Activated CD4-positive, CD25-positive, alpha-beta regulatory T cell treated with anti-CD3 and anti-CD28 coated beads, Interleukin-2, amount 50 U/mL, for 24 hours (primary cell): ENCODE measurements at regions not wholly inside any gene's neighbourhood (a gene's known extent, or its start where the extent isn't known, plus 50 kb on each side); places are given as distances from the start of the nearest gene placed in this dataset.
"Not testable (repeated sequence)": the region's sequence is repeated elsewhere in the genome, so short reads cannot be mapped to it uniquely, and the experiment has no call there.

Experiments used
- ATAC-seq, 2 donors: fragments of 150-1000 bp; cut with Tn5 transposase; one replicate each; pipeline ENCODE4 v1.10.0; 2021; ENCODE audit warnings: mild to moderate bottlenecking in 1 of 2, moderate library complexity in 1 of 2

DNA sequence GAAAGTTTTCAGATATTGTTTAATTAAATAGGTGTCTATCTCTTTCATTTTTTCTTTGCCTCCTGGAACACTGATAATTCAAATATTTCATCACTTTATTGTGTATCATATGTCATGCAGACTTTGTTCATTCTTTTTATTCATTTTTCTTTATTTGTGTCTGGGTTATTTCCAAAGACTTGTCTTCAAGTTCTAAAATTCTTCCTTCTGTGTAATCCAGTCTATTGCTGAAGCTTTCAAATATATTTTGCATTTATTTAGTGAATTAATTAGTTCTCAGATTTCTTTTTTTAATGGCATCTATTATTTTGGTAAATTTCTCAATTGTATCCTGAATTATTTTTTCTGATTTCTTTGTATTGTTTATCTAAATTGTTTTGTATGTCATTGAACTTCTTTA lies 70.1 kb downstream of the ZNF330 start:
- no peak for ATAC-seq

DNA sequence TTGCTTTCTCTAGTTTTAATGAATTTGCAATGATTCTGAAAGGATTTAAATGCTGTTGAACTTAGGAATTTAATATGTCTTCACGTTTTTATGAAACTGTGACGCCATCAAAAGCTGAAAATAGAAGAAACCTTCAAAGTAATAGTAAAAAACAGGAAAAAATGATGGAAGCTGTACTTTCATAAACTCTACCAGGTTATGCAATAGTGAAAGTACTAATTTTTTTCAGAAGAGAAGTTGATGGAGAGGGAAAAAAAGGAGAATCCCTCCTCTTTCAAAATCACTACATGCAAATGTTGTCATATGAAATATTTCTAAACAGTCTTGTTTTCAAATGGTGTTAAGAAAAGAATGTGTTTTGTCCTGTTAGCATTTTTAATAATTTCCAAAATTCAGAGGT lies 73.6 kb downstream of the ZNF330 start:
- ATAC-seq, result no peak

- no peak for ATAC-seq
These were observed 80.5 kb downstream of the ZNF330 start for GRCh38 chr4:141301216-141301615.

DNA sequence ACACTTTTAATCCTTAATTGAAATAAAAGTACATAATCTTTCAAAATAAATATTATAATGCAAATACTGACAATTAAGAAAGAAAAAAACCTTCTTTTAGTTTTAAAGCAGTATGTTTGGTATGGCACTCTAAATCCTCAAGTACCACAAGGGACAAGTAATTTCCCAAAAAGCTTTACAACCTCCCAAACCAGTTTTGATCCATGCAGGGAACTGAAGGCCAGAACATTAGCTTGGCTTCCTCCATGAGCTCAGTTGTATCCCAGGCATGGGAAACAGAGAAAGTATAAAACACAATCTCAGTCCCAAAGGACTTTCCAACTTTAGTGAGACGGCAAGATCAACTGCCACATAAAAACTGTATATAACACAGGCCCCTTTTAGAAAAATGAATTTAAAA lies 82.2 kb downstream of the ZNF330 start:
- ATAC-seq, result no peak

- no peak for ATAC-seq
These were observed 83.7 kb downstream of the ZNF330 start for GRCh38 chr4:141304346-141304745.

DNA sequence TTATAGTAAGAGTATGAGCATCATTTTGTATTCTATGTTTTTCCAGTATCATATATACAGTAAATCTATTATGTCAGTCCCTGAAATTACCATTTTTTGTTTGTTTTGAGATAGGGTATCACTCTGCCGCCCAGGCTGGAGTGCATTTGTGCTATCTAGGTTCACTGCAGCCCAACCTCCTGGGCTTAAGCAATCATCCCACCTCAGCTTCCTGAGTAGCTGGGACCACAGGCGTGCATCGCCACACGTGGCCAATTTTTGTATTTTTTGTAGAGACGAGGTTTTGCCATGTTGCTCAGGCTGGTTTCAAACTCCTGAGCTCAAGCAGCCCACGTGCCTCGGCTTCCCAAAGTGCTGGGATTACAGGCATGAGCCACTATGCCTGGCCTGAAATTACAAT lies 85.6 kb downstream of the ZNF330 start:
- no peak for ATAC-seq

GRCh38 chr4:141307241-141307689 lies 86.6 kb downstream of the ZNF330 start:
- peak; percentile 85 for ATAC-seq

- ATAC-seq, result no peak
These were observed 89.2 kb downstream of the ZNF330 start for GRCh38 chr4:141309874-141310273.

- ATAC-seq, result no peak
These were observed 90.8 kb downstream of the ZNF330 start for GRCh38 chr4:141311246-141312204.

- no peak for ATAC-seq
These were observed 93.9 kb downstream of the ZNF330 start for GRCh38 chr4:141314627-141315026.

- ATAC-seq, result no peak
These were observed 108.0 kb downstream of the ZNF330 start for GRCh38 chr4:141328560-141329173.

GRCh38 chr4:141329174-141329569 lies 108.5 kb downstream of the ZNF330 start:
- ATAC-seq, result no peak

GRCh38 chr4:141330616-141331015 lies 109.9 kb downstream of the ZNF330 start:
- ATAC-seq, result no peak

GRCh38 chr4:141331534-141332358 lies 111.1 kb downstream of the ZNF330 start:
- no peak for ATAC-seq

- ATAC-seq, result not testable (repeated sequence)
These were observed 111.9 kb downstream of the ZNF330 start for GRCh38 chr4:141332359-141333181.

- ATAC-seq, result not testable (repeated sequence)
These were observed 112.9 kb downstream of the ZNF330 start for GRCh38 chr4:141333456-141334230.

DNA sequence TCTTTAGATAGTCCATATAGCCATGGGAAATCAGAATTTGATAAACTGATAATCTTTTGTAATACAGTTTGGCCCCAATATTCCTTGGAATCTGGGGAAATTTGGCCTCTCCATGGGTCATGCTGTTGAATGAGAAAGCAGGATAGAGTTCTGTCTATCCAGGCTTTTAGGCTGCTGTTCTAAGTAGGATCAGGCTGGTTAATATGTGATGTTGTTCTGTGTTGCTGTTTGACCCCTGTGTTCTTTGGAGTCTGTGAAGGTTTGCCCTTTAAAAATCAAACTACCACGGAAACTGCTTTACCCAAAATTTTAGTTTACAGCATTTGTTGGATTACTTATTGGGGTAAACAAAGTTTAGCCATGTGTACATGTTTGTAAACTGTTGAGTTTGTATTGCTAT lies 114.5 kb downstream of the ZNF330 start:
- ATAC-seq, result no peak

- ATAC-seq, result no peak
These were observed 117.5 kb downstream of the ZNF330 start for GRCh38 chr4:141338238-141338637.

GRCh38 chr4:141339391-141339790 lies 118.7 kb downstream of the ZNF330 start:
- ATAC-seq, result no peak

DNA sequence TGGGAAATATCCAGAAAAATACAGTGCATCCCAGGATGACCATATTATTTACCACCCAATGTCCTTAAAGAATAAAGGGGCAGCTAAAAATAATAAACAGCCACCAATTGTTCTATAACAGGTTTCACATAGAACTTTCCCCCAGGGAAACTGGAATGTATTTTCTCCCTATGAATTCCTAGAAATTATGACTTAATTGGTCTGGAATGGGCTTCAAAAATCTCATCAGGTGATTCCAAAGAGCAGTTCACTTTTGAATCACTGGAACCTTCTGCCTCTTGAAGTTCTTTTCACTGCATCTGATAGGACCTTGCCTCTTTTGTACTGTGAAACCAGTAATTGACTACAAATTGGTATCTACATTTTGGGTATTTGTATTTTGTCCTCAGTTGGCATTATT lies 119.3 kb downstream of the ZNF330 start:
- no peak for ATAC-seq

DNA sequence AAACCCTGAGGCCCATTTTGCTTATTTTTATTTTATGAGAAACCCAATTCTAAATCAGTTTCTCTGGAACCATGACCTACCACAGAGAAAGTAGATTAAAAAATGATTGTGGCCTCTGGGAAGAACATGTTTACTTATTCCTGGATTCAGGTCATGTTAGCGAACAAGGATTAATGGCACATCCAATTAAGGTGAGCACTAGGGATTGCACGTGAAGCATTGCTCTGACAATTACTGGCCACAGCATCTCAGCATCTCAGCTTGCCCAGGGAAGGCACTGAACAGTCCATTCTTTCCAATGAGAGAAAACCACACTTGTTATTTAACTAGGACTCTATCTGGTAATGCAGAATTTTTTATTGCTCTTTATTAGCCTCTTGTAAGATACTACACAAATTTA lies 119.8 kb downstream of the ZNF330 start:
- no peak for ATAC-seq
